T-cell (primary cell): ENCODE measurements at regions not wholly inside any gene's neighbourhood (a gene's known extent, or its start where the extent isn't known, plus 50 kb on each side); places are given as distances from the start of the nearest gene placed in this dataset.

Experiments
- ATAC-seq, 4 experiments: fragments of 200-7000 bp in 3 of 4; fragments of 150-1000 bp in 1 of 4; cut with Tn5 transposase; replicated peaks in 1 of 4; 1 replicate in 3 of 4; 2 replicates in 1 of 4; pipeline ENCODE4 v1.10.0; 2021; ENCODE audit warnings: moderate library complexity in 3 of 4, mild to moderate bottlenecking in 2 of 4, moderate number of reproducible peaks in 1 of 4
- CTCF ChIA-PET, 2 donors: fragments of 300-600 bp; sonication (Branson Sonifier 250); formaldehyde crosslinking; loops; one replicate each; lab custom pipeline; 2022; ENCODE audit warnings: antibody characterized with exemption in 2 of 2; lab: Charles Lee
- POLR2A ChIA-PET, 2 donors: fragments of 300-600 bp; sonication (Branson Sonifier 250); formaldehyde crosslinking; loops; one replicate each; lab custom pipeline; 2022; ENCODE audit warnings: antibody characterized with exemption in 2 of 2; lab: Charles Lee
- DNase-seq, 35 experiments: peaks; one replicate each; pipeline versions ENCODE4 v3.0.0 to v3.0.0-alpha.2; 2013 to 2023
- H3K27ac ChIP-seq: one replicate; pipeline ENCODE4 v1.5.1; 2013; ENCODE audit warnings: low read length
- H3K27me3 ChIP-seq, 2 experiments: replicated peaks in 1 of 2; 1 replicate in 1 of 2; 2 replicates in 1 of 2; pipeline versions ENCODE4 v1.6.1 to v1.7.0; 2013; ENCODE audit warnings: low read length in 1 of 2, mixed read lengths in 1 of 2; ENCODE audit not compliant: control insufficient read depth in 2 of 2, insufficient read depth in 2 of 2; ENCODE audit errors: extremely low read depth in 1 of 2
- H3K36me3 ChIP-seq, 2 donors: 1 replicate in 1 of 2; 2 replicates in 1 of 2; pipeline versions ENCODE4 v1.6.1 to v1.7.0; 2013; ENCODE audit warnings: low read length in 1 of 2; ENCODE audit not compliant: control insufficient read depth in 2 of 2, insufficient read depth in 1 of 2; ENCODE audit errors: extremely low read depth in 1 of 2
- H3K4me1 ChIP-seq, 2 experiments: 1 replicate in 1 of 2; 2 replicates in 1 of 2; pipeline versions ENCODE4 v1.6.1 to v1.7.0; 2013; ENCODE audit warnings: low read length in 2 of 2, mixed read lengths in 1 of 2; ENCODE audit not compliant: insufficient read depth in 2 of 2, control insufficient read depth in 1 of 2; ENCODE audit errors: extremely low read depth in 1 of 2
- H3K4me3 ChIP-seq, 2 donors: 1 replicate in 1 of 2; 2 replicates in 1 of 2; pipeline versions ENCODE4 v1.5.1 to v1.7.0; 2013; ENCODE audit warnings: mild to moderate bottlenecking in 2 of 2, low read length in 1 of 2, moderate library complexity in 1 of 2; ENCODE audit not compliant: control insufficient read depth in 1 of 2; ENCODE audit errors: extremely low read depth in 1 of 2
- H3K9me3 ChIP-seq: 2 replicates; pipeline ENCODE4 v1.7.0; 2013
- H3K27ac Mint-ChIP-seq, 2 donors: one replicate each; pipeline ENCODE4 v1.8.0; 2020 to 2021; ENCODE audit warnings: mild to moderate bottlenecking in 2 of 2, mixed read lengths in 2 of 2
- H3K27me3 Mint-ChIP-seq, 2 donors: one replicate each; pipeline ENCODE4 v1.8.0; 2021 to 2022; ENCODE audit warnings: mixed read lengths in 2 of 2
- H3K36me3 Mint-ChIP-seq: one replicate; pipeline ENCODE4 v1.8.0; 2021; ENCODE audit warnings: mixed read lengths
- H3K4me1 Mint-ChIP-seq, 3 donors: one replicate each; pipeline ENCODE4 v1.8.0; 2020 to 2022; ENCODE audit warnings: mixed read lengths in 3 of 3, mild to moderate bottlenecking in 1 of 3
- H3K4me3 Mint-ChIP-seq, 3 donors: one replicate each; pipeline ENCODE4 v1.8.0; 2020 to 2022; ENCODE audit warnings: mild to moderate bottlenecking in 3 of 3, mixed read lengths in 3 of 3, moderate library complexity in 3 of 3
- H3K9me3 Mint-ChIP-seq, 3 donors: one replicate each; pipeline ENCODE4 v1.8.0; 2020 to 2022; ENCODE audit warnings: mixed read lengths in 3 of 3
- WGBS: methylation state at CpG from one replicate; pipeline ENCODE4 v1.1.5; 2013; ENCODE audit warnings: missing lambda C conversion rate; ENCODE audit not compliant: insufficient coverage; 5-methylcytosine and 5-hydroxymethylcytosine counted together

- Mint-ChIP-seq H3K27ac (no peak overlapping the region), H3K4me3 (no peak overlapping the region), H3K4me1 (peaks cover 4 to 10% (median 6%) of the 10 kb centered on the region in 3 donors), H3K27me3 (peaks cover 8 to 9% of the 10 kb centered on the region in 2 donors), H3K36me3 (no peaks in the 10 kb centered on the region), H3K9me3 (no peaks in the 10 kb centered on the region)
- DNase-seq = no peak
- Histone ChIP-seq H3K4me1 (peaks cover 0 to 3% of the 10 kb centered on the region in 2 experiments), H3K4me3 (no peak overlapping the region), H3K27ac (no peak overlapping the region), H3K27me3 (peaks cover 0 to 17% of the 10 kb centered on the region in 2 experiments), H3K9me3 (no peaks in the 10 kb centered on the region), H3K36me3 (no peaks in the 10 kb centered on the region)
- ChIA-PET POLR2A (interaction anchor here in 1 of 2 donors (0.6 kb wide), 1 partner anchor 1359 kb away, joined by 5 read pairs; no protein-coding TSS in a partner anchor), CTCF (no interaction called here)
- ATAC-seq = no peak
- WGBS = 100% methylated on average over 2 of the region's 6 CpGs
Measured at GRCh38 chr6:138572885-138573284, 73.6 kb upstream of the NHSL1 start.

- Histone ChIP-seq H3K27ac (no peak overlapping the region), H3K4me1 (peaks cover 0 to 3% of the 10 kb centered on the region in 2 experiments), H3K36me3 (no peaks in the 10 kb centered on the region), H3K27me3 (peaks cover 0 to 14% of the 10 kb centered on the region in 2 experiments), H3K4me3 (no peak overlapping the region), H3K9me3 (no peaks in the 10 kb centered on the region)
- H3K4me3 Mint-ChIP-seq = no peak overlapping the region
- H3K4me1 Mint-ChIP-seq = peaks cover 4 to 10% (median 6%) of the 10 kb centered on the region in 3 donors
- DNase-seq = no peak
- CTCF ChIA-PET = interaction anchor here (0.6 to 1.5 kb wide), 2 partner anchors 17 to 140 kb away, joined by 3 to 4 read pairs; no protein-coding TSS in a partner anchor
- 86% methylated on average over 1 of the region's 4 CpGs for WGBS
- H3K9me3 Mint-ChIP-seq = no peaks in the 10 kb centered on the region
- POLR2A ChIA-PET = no interaction called here
- H3K27ac Mint-ChIP-seq = no peak overlapping the region
- ATAC-seq = no peak
- H3K27me3 Mint-ChIP-seq = peaks cover 4 to 9% of the 10 kb centered on the region in 2 donors
- no peaks in the 10 kb centered on the region for H3K36me3 Mint-ChIP-seq
Measured at GRCh38 chr6:138575257-138575656, 76.0 kb upstream of the NHSL1 start.

GRCh38 chr6:138576313-138576712 is 77.0 kb upstream of the NHSL1 start:
- Histone ChIP-seq H3K4me3 (no peak overlapping the region), H3K36me3 (no peaks in the 10 kb centered on the region), H3K9me3 (no peaks in the 10 kb centered on the region), H3K27ac (no peak overlapping the region), H3K4me1 (peaks cover 0 to 3% of the 10 kb centered on the region in 2 experiments), H3K27me3 (peaks cover 0 to 14% of the 10 kb centered on the region in 2 experiments)
- DNase-seq = no peak
- Mint-ChIP-seq H3K4me1 (peaks cover 4 to 10% (median 6%) of the 10 kb centered on the region in 3 donors), H3K4me3 (no peak overlapping the region), H3K27me3 (peaks cover 4 to 9% of the 10 kb centered on the region in 2 donors), H3K27ac (no peak overlapping the region), H3K9me3 (no peaks in the 10 kb centered on the region), H3K36me3 (no peaks in the 10 kb centered on the region)
- ChIA-PET POLR2A (no interaction called here), CTCF (interaction anchor here in 1 of 2 donors (1.5 kb wide), 1 partner anchor 16 kb away, joined by 4 read pairs; no protein-coding TSS in a partner anchor)
- 40% methylated on average over 1 of the region's 6 CpGs for WGBS
- no peak for ATAC-seq

DNA sequence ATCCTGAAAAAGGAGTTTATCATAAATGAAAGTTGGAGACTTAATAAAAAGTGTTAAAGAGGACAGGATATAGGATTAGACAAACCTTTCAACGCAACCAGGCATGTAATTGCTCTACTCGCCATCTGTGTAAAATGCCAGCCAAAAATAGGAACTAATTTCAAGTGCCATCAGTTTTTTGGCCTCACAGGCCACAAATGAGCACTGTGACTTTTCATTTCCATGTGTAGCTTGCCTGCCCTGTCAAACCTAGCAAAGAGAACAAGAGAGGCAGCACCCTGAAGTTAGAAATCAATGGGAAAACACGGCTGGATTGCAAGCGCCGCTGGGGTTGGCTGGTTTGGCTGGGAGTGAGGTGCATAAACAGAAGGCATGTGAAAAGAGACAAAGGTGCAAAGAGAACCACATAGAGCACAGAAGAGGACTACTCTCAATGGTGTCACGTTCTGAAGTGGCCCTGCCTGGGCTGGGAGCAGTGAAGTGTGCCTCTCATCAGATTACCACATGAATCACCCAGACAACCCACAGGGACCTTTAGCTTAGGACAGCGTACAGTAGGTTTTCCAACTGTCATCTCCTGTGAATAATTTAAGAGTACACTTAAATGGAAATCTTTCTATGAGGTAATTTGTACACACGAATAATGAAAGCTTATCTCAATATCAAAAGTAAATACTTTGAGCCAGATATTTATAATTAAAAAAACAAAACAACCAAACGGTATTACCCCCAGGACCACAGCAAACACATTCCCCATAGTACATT is 78.0 kb upstream of the NHSL1 start:
- Mint-ChIP-seq H3K4me3 (no peak overlapping the region), H3K36me3 (no peaks in the 10 kb centered on the region), H3K27me3 (peaks cover 4 to 7% of the 10 kb centered on the region in 2 donors), H3K4me1 (peaks cover 2 to 4% (median 2%) of the 10 kb centered on the region in 3 donors), H3K27ac (no peak overlapping the region), H3K9me3 (no peaks in the 10 kb centered on the region)
- H3K9me3 ChIP-seq = no peaks in the 10 kb centered on the region
- H3K4me3 ChIP-seq = no peak overlapping the region
- ChIA-PET POLR2A (no interaction called here), CTCF (no interaction called here)
- DNase-seq (no peak), ATAC-seq (no peak)
- peaks cover 0 to 6% of the 10 kb centered on the region in 2 experiments for H3K27me3 ChIP-seq
- H3K4me1 ChIP-seq = peaks cover 0 to under 1% of the 10 kb centered on the region in 2 experiments
- 82% methylated on average over 5 of the region's 9 CpGs for WGBS
- no peaks in the 10 kb centered on the region for H3K36me3 ChIP-seq
- no peak overlapping the region for H3K27ac ChIP-seq

DNA sequence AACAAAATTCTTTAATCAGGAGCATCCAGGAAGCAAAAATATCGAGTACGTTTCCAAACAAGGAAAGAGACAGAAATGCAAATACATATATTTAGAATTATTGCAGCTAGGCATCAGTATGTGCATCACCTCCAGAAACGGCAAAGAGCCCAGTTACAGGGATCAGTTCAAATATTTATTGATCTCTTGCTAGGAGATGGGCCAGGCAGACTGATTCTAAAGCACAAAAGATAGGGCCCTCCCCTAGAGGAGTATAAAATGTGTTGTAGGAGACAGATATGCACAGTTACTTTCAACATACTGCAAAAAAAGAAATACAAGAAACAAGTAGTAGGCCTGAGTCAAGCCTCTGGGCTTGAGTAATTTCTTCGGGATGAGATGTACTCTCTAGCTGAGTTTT is 80.7 kb upstream of the NHSL1 start:
- ChIA-PET POLR2A (no interaction called here), CTCF (interaction anchor here in 1 of 2 donors (0.6 kb wide), 1 partner anchor 66 kb away, joined by 4 read pairs; no protein-coding TSS in a partner anchor)
- no peaks in the 10 kb centered on the region for H3K27me3 Mint-ChIP-seq
- ATAC-seq (no peak), DNase-seq (no peak)
- WGBS = no CpG with 5 or more reads among the region's 4 CpGs
- no peaks in the 10 kb centered on the region for H3K9me3 Mint-ChIP-seq
- Histone ChIP-seq H3K4me1 (no peaks in the 10 kb centered on the region), H3K36me3 (no peaks in the 10 kb centered on the region), H3K9me3 (no peaks in the 10 kb centered on the region), H3K27ac (no peak overlapping the region), H3K4me3 (no peak overlapping the region), H3K27me3 (peaks cover 0 to 7% of the 10 kb centered on the region in 2 experiments)
- H3K36me3 Mint-ChIP-seq = no peaks in the 10 kb centered on the region
- no peak overlapping the region for H3K27ac Mint-ChIP-seq
- H3K4me3 Mint-ChIP-seq = no peak overlapping the region
- no peaks in the 10 kb centered on the region for H3K4me1 Mint-ChIP-seq

DNA sequence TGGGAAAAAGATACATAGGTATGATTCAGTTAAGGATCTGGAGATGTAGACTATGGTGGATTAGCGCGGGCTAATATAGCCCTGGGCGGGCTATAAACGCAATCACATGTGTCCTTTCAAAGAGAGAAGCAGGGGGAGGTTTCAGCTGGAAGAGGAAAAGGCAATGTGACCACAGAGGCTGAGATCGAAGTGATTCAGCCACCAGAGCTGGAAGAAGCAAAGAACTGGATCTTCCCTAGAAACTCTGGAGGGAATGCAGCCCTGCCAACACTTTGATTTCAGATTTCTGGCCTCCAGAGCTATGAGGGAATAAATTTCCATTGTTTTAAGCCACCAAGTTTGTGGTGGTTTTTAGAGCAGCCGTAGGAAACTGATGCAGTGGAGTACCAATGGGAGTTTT is 81.5 kb upstream of the NHSL1 start:
- Mint-ChIP-seq H3K27ac (no peak overlapping the region), H3K4me3 (no peak overlapping the region), H3K4me1 (no peaks in the 10 kb centered on the region), H3K27me3 (no peaks in the 10 kb centered on the region), H3K36me3 (no peaks in the 10 kb centered on the region), H3K9me3 (no peaks in the 10 kb centered on the region)
- H3K27me3 ChIP-seq = peaks cover 0 to 7% of the 10 kb centered on the region in 2 experiments
- DNase-seq = no peak
- WGBS = 97% methylated on average over 5 of the region's 6 CpGs
- no peaks in the 10 kb centered on the region for H3K4me1 ChIP-seq
- CTCF ChIA-PET = interaction anchor here in 1 of 2 donors (0.7 kb wide), 1 partner anchor 38 kb away, joined by 4 read pairs; no protein-coding TSS in a partner anchor
- POLR2A ChIA-PET = no interaction called here
- no peak overlapping the region for H3K4me3 ChIP-seq
- H3K27ac ChIP-seq = no peak overlapping the region
- H3K9me3 ChIP-seq = no peaks in the 10 kb centered on the region
- no peak for ATAC-seq
- no peaks in the 10 kb centered on the region for H3K36me3 ChIP-seq
